HG03521 (cell line): ENCODE measurements at regions not wholly inside any gene's neighbourhood (a gene's known extent, or its start where the extent isn't known, plus 50 kb on each side); places are given as distances from the start of the nearest gene placed in this dataset.
"Not testable (repeated sequence)": the region's sequence is repeated elsewhere in the genome, so short reads cannot be mapped to it uniquely, and the experiment has no call there.

ENCODE experiments used
- ATAC-seq: cut with Tn5 transposase; IDR thresholded peaks from one replicate; pipeline ENCODE4 v1.9.1; 2021; ENCODE audit warnings: mild to moderate bottlenecking, moderate library complexity; ENCODE audit not compliant: unreplicated experiment

- ATAC-seq: no peak
Measured at GRCh38 chr4:147096667-147097604, 151.3 kb upstream of the TTC29 start.

- ATAC-seq: no peak
Measured at GRCh38 chr4:147101678-147102077, 156.0 kb upstream of the TTC29 start.

DNA sequence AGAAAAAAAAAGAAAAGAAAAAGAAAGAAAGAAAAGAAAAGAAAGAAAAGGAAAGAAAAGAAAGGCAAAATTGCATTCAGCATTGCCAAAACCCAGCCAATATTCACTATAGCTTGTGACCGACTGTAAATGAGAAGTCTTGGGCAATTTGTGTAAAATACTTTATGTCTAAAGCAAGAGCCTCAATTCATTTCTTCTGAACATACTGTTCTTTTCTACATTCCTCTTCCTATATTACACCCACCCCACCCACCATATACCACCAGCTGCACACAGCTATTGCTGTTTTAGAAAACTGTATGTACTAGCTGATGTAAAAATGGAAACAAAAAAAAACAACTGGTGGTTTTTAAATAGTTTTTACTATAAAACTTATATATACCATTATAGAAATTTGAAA is 156.9 kb upstream of the TTC29 start:
- no peak for ATAC-seq

DNA sequence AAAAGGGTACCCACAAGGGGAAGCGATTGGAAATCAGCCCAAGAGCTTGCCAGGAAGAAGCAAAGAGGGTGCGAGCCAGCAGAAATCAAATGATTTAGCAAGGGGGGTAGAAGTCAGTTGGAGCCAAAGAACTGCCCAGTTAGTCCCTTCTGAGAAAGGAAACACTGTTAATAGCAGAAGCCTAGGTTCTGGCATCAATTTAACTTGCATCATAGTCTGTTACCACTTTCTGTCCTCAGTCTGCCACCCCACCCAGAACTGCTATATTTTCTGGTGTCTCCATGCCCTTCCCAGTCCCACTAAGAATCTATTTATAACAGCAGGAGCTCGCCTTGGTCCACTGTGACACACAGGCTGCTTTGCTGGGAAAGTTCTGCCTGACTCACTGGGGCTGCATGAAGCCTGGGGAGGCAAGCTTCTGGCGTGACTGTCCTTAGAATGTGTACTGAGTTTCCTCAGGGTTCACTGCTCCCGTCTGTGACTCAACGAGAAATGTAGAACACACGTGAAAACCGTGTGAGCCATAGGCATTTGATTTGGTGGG is 157.8 kb upstream of the TTC29 start:
- no peak for ATAC-seq

- no peak for ATAC-seq
Measured at GRCh38 chr4:147104768-147105167, 159.1 kb upstream of the TTC29 start.

GRCh38 chr4:147108409-147108808 is 162.7 kb upstream of the TTC29 start:
- ATAC-seq: no peak

DNA sequence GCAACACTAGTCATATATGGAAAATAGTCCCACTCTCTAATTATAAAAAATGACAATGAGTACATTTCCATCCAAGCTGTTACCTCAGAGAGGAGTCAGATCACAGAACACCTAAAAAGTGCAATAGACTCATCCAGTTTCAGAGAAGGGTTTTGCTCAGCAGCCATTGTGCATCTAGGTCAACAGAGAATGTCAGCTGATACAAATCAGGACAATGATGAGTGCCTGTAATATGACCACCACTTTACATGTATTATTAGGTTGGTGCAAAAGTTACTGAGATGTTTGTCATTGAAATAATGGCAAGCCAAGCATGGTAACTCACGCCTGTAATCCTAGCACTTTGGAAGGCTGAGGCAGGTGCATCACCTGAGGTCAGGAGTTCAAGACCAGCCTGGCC is 164.1 kb upstream of the TTC29 start:
- ATAC-seq: no peak

DNA sequence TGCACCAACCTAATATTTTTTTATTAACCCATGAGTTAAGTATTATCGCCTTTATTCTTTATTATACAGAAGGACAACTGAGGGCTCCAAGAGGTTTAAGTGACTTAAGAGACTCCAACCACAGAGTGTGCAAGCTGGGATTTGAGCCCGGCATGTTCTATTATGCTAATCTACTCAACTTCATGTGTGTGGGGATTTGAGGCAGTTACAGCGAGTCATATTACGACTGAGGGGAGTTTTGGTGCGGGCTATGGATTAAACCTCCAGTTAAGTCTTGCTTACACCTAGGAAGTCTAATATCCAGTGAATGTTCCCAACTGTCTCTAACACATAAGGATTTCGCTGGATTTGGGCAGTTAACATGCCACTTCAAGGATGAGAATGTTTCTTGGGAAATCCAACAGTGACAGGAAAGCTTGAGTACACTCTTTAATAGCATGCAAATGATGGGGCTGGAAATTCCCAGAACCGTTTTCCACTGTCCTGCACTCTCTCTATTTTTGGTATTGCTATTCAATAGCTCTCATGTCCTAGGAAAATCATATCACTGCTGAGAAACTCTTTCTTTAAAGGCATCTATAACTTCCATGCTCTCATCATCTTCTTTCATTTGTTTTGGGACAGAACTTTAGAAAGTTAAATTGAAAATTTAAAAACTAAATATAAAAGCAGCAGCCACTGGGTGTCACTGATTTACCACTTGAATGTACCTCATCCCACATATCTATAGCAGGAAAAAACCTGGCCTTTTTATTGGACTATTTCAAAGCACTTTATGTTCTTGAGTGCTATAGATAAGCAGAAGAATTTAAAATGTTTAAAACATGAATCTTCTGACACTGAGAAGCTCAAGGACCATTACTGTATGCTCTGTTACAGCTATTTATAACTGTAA is 165.1 kb upstream of the TTC29 start:
- ATAC-seq: no peak

- not testable (repeated sequence) for ATAC-seq
Measured at GRCh38 chr4:147112196-147112595, 166.5 kb upstream of the TTC29 start.

GRCh38 chr4:147117431-147117830 is 171.8 kb upstream of the TTC29 start:
- no peak for ATAC-seq

GRCh38 chr4:147118528-147118927 is 172.9 kb upstream of the TTC29 start:
- no peak for ATAC-seq

GRCh38 chr4:147122685-147123084 is 177.0 kb upstream of the TTC29 start:
- ATAC-seq: no peak

DNA sequence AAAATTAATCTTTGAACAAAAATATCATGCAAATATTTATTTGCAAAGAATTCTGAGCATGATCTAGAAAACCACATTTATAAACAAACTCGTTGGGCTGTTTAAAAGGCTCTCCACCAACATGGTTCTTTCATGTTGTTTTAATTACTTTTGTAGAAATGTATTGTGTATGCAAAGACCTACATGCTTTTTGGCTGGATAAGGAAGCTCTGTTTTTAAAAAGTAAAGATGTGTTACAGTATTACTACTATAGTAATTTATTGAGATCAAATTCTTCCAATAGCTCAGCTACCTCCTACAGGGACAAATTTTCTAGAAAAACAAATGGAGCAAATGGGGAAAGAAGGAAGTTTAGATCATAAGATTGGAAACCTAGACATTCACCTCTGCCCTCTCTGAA is 177.5 kb upstream of the TTC29 start:
- ATAC-seq: no peak

DNA sequence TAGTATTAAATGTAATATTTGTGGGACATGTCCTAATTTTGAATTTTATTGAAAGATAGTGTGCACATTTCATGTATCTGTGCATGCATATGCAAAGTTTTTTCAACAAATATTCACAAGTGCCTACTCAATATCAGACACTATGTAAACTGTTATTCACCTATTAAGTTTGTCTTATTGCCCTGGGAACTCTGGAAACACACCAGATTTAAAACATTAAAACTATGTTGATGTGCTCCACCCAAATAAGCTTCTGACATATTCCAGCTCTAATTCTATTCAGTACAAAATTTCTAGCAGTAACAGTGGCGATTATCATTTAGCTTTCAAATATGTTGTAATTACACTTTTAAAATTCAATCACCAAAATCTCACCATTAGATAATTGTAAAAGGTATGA is 183.1 kb upstream of the TTC29 start:
- ATAC-seq: no peak

GRCh38 chr4:147129687-147130086 is 184.0 kb upstream of the TTC29 start:
- ATAC-seq: no peak

GRCh38 chr4:147134536-147135210 is 189.0 kb upstream of the TTC29 start:
- no peak for ATAC-seq

GRCh38 chr4:147136310-147136709 is 190.6 kb upstream of the TTC29 start:
- ATAC-seq: no peak

DNA sequence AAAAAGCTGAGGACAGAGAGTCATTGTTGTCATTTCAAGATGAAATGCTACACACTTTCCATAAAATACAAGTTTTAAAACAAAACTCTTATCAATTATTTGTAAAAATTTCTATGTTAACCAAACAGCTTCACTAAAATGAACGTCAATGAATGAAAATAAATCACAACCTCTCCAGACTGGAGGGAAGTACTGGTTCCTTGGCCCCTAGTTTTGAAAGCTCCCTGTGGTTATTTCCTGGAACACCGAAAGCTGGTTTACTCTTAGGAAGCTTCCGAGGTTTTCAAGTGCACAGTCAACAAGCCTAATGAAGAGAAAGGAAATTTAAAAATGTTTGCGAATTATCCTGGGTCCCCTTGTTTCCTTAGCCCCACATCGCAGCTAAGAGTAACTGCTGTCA is 191.1 kb upstream of the TTC29 start:
- no peak for ATAC-seq

DNA sequence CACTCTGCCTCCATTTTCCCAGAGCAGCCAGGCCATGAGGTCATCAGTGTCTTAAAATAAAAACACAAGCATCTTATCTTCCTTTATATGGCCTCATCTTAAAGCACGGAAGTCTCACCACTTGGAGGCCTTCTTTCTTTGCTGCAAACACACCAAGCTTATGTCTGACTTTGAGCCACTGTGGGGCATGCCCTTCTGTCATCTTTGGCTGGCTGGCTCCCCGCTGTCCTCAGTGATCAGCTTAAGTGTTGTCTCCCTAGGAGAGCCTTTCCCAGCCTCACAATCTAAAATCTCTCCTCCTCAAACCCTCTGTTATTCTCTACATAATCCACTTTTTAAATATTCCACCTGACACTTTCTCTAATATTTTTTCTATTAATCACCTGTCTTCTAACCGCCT is 191.6 kb upstream of the TTC29 start:
- ATAC-seq: no peak

DNA sequence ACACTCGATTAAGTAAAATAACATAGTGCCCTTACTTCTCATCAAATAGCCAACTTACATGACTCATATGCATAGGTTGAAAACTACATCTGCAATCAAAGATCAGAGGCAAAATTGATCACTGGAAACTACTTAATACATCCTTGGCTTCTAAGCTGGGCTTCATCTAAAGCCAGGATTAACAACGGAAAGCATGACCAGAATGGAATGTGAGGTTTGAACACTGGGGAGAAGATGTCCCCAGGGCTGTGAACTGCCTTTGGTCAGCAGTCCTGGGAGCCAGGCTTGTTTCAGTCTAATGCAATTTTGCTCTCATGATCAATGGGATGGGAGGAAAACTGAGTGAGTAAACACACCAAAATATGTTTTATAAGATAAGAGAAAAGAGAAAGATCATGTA is 192.5 kb upstream of the TTC29 start:
- ATAC-seq: no peak
